ENCODE measurements at regions not wholly inside any gene's neighbourhood (a gene's known extent, or its start where the extent isn't known, plus 50 kb on each side); places are given as distances from the start of the nearest gene placed in this dataset.

DNA sequence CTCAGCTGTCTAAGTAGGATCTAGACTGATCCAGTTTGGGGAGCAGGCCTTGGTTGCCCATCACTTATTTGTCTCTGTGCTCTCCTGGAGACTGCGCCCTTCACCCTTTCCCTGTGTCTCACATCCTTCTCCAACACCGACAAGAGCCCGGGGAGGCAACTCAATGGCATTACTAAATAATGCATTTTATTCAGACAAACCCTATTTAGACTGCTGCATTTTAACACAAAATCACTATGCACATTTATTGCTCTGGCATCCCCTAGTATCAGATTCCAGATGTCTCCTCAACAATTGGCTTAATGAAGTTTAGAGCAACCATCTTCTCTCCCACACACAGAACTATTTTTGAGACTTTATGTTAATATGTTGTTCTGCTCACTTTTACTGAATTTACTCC, 436.4 kb upstream of the CHRM3 start:
- TF ChIP-seq, protein P1, sequence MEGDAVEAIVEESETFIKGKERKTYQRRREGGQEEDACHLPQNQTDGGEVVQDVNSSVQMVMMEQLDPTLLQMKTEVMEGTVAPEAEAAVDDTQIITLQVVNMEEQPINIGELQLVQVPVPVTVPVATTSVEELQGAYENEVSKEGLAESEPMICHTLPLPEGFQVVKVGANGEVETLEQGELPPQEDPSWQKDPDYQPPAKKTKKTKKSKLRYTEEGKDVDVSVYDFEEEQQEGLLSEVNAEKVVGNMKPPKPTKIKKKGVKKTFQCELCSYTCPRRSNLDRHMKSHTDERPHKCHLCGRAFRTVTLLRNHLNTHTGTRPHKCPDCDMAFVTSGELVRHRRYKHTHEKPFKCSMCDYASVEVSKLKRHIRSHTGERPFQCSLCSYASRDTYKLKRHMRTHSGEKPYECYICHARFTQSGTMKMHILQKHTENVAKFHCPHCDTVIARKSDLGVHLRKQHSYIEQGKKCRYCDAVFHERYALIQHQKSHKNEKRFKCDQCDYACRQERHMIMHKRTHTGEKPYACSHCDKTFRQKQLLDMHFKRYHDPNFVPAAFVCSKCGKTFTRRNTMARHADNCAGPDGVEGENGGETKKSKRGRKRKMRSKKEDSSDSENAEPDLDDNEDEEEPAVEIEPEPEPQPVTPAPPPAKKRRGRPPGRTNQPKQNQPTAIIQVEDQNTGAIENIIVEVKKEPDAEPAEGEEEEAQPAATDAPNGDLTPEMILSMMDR (IDR thresholded peaks at IDR 0.05), result no peak

DNA sequence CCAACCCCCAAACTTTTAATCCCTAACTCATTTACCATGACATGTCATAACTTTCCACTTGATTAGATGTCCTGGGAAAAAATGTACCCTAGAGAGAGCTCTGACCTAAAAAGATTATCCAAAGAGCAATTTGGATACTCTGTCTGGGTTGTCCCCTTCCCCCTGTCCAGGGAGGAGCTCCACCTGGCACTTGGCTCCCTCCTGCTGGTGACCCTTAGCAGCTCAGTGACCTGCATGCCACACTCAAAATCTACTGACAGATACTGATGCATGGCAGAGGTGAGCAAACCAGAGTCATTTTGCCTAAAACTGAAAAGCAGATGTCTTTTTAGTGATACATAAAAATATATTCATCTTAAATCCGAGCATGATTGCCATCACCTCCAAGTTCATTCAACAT, 442.3 kb upstream of the CHRM3 start:
- H3K36me3 ChIP-seq, result no peaks in the 10 kb centered on the region
- TF ChIP-seq, protein P1 (IDR thresholded peaks at IDR 0.05), result no peak
- H3K4me1 ChIP-seq (ENCODE audit: control insufficient read depth in 1 of 2, insufficient read depth in 1 of 2, low read depth in 1 of 2, low read length in 1 of 2), result no peaks in the 10 kb centered on the region
- no peak overlapping the region for H3K27ac ChIP-seq
- no peaks in the 10 kb centered on the region for H3K9me3 ChIP-seq
- H3K4me3 ChIP-seq (ENCODE audit: low read depth in 1 of 2, low read length in 1 of 2), result no peak overlapping the region
- no peaks in the 10 kb centered on the region for H3K27me3 ChIP-seq

More for the DNA sequence above, 436.4 kb upstream of the CHRM3 start:
- H3K27ac ChIP-seq, result no peak overlapping the region
- H3K36me3 ChIP-seq, result no peaks in the 10 kb centered on the region
- no peak overlapping the region for H3K4me3 ChIP-seq (ENCODE audit: low read depth in 1 of 2, low read length in 1 of 2)
- no peaks in the 10 kb centered on the region for H3K4me1 ChIP-seq (ENCODE audit: control insufficient read depth in 1 of 2, insufficient read depth in 1 of 2, low read depth in 1 of 2, low read length in 1 of 2)
- H3K27me3 ChIP-seq, result no peaks in the 10 kb centered on the region
- H3K9me3 ChIP-seq, result no peaks in the 10 kb centered on the region

DNA sequence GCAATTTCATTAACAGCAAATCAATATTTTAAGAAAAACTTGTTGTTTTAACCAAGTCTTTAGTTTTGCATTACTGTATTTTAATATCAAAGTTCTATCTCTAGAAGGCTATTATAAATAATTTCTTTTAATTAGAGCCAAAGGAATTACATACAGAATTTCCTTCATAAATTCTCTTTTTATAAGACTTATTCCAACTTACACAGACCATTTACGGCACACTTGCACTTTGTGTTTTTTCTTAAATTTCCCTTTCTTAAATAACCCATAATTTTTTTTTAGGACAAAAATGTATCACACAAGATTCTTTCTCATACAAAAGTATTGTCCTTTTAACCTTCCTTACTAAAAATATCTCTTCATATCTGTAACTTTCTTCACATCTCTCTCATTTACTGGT, 458.5 kb upstream of the CHRM3 start:
- no peaks in the 10 kb centered on the region for H3K27me3 ChIP-seq
- no peaks in the 10 kb centered on the region for H3K4me1 ChIP-seq (ENCODE audit: control insufficient read depth in 1 of 2, insufficient read depth in 1 of 2, low read depth in 1 of 2, low read length in 1 of 2)
- no peak overlapping the region for H3K4me3 ChIP-seq (ENCODE audit: low read depth in 1 of 2, low read length in 1 of 2)
- no peaks in the 10 kb centered on the region for H3K9me3 ChIP-seq
- no peak overlapping the region for H3K27ac ChIP-seq
- TF ChIP-seq, protein P1 (IDR thresholded peaks at IDR 0.05), result no peak
- no peaks in the 10 kb centered on the region for H3K36me3 ChIP-seq

DNA sequence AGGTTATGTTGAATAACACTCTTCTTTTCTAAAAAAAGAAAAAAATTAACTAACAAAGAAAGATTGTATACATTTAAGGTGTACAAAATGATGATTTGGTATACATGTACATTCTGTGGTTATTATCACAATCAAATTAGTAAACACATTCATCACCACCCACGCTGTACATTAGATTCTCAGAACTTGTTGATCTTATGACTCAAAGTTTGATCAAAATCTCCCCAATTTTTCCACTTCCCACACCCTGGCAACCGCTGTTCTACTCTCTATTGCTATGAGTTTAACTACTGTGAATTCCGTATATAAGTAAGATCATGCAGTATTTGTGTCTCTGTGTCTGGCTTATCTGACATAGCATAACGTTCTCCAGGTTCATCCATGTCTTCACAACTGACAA, 469.5 kb upstream of the CHRM3 start:
- TF ChIP-seq, protein P1 (IDR thresholded peaks at IDR 0.05), result no peak
- Histone ChIP-seq H3K27ac (no peak overlapping the region), H3K9me3 (no peaks in the 10 kb centered on the region)

DNA sequence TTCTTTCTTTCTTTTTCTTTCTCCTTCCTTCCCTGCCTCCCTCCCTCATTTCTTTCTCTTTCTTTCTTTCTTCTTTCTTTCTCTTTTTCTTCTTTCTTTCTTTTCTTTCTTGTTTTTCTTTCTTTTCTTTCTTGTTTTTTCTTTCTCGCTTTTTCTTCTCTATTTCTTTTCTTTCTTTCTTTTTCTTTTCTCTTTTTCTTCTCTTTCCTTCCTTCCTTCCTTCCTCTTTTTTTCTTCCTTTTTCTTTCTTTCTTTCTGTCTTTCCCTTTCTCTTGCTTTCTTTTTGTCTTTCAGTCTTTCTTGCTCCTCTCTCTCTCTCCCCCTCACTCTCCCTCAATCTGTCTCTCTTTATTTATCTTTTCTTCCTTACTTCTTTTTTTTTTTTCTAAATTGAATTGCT, 472.0 kb upstream of the CHRM3 start:
- H3K9me3 ChIP-seq, result no peaks in the 10 kb centered on the region
- TF ChIP-seq, protein P1 (IDR thresholded peaks at IDR 0.05), result no peak
- no peaks in the 10 kb centered on the region for H3K4me1 ChIP-seq (ENCODE audit: control insufficient read depth in 1 of 2, insufficient read depth in 1 of 2, low read depth in 1 of 2, low read length in 1 of 2)
- no peaks in the 10 kb centered on the region for H3K27me3 ChIP-seq
- H3K4me3 ChIP-seq (ENCODE audit: low read depth in 1 of 2, low read length in 1 of 2), result no peak overlapping the region
- H3K36me3 ChIP-seq, result no peaks in the 10 kb centered on the region
- no peak overlapping the region for H3K27ac ChIP-seq

More for the DNA sequence above, 469.5 kb upstream of the CHRM3 start:
- no peak overlapping the region for H3K4me3 ChIP-seq (ENCODE audit: low read depth in 1 of 2, low read length in 1 of 2)
- H3K36me3 ChIP-seq, result no peaks in the 10 kb centered on the region
- H3K4me1 ChIP-seq (ENCODE audit: control insufficient read depth in 1 of 2, insufficient read depth in 1 of 2, low read depth in 1 of 2, low read length in 1 of 2), result no peaks in the 10 kb centered on the region
- no peaks in the 10 kb centered on the region for H3K27me3 ChIP-seq

DNA sequence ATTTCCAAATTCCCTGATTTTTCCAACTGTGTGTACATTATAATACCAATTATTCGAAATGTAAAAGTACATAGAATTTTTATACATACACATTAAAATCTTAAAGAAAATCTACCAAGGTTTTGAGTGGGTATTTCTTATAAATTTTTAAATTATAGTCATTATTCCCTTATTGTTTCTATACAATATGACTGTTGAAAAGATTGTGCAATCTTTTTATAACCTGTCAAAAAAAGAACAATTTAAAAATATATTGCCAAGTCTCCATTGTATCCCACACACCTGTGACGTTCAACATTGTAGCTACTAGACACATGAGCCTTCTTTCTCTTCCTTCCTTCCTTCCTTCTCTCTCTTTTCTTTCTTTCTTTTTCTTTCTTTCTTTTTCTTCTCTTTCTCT, 473.2 kb upstream of the CHRM3 start:
- Histone ChIP-seq H3K9me3 (no peaks in the 10 kb centered on the region), H3K27me3 (no peaks in the 10 kb centered on the region), H3K27ac (no peak overlapping the region), H3K4me1 (ENCODE audit: control insufficient read depth in 1 of 2, insufficient read depth in 1 of 2, low read depth in 1 of 2, low read length in 1 of 2) (no peaks in the 10 kb centered on the region), H3K36me3 (no peaks in the 10 kb centered on the region), H3K4me3 (ENCODE audit: low read depth in 1 of 2, low read length in 1 of 2) (no peak overlapping the region)
- TF ChIP-seq, protein P1 (IDR thresholded peaks at IDR 0.05), result no peak

Data from neutrophil (primary cell).